Spleen (tissue), 11 donors: ENCODE measurements at regions not wholly inside any gene's neighbourhood (a gene's known extent, or its start where the extent isn't known, plus 50 kb on each side); places are given as distances from the start of the nearest gene placed in this dataset.

Source experiments
- DNase-seq: peaks from one replicate; pipeline ENCODE4 v3.0.0-alpha.2; 2020
- H3K27ac ChIP-seq, 8 donors: fragments of 200-600 bp; sonication (generic) in 7 of 8; 1 replicate in 4 of 8; 2 replicates in 4 of 8; pipeline versions ENCODE4 v1.5.0 to v1.8.0; 2016 to 2021; ENCODE audit warnings: inconsistent platforms in 4 of 8, mild to moderate bottlenecking in 4 of 8, moderate library complexity in 1 of 8
- H3K27me3 ChIP-seq, 7 donors: fragments of 200-600 bp; sonication (generic) in 6 of 7; replicated peaks in 1 of 7; 1 replicate in 4 of 7; 2 replicates in 3 of 7; pipeline versions ENCODE4 v1.5.0 to v1.8.0; 2016 to 2021; ENCODE audit warnings: inconsistent platforms in 3 of 7, mild to moderate bottlenecking in 1 of 7
- H3K36me3 ChIP-seq, 6 donors: fragments of 200-600 bp; sonication (generic) in 5 of 6; 1 replicate in 4 of 6; 2 replicates in 2 of 6; pipeline versions ENCODE4 v1.5.0 to v1.8.0; 2016 to 2021; ENCODE audit warnings: inconsistent platforms in 2 of 6
- H3K4me1 ChIP-seq, 6 donors: fragments of 200-600 bp; sonication (generic) in 5 of 6; 1 replicate in 3 of 6; 2 replicates in 3 of 6; pipeline versions ENCODE4 v1.5.0 to v1.8.0; 2016 to 2021; ENCODE audit warnings: inconsistent platforms in 3 of 6
- H3K4me3 ChIP-seq, 8 donors: fragments of 200-600 bp; sonication (generic) in 7 of 8; 1 replicate in 4 of 8; 2 replicates in 4 of 8; pipeline versions ENCODE4 v1.5.0 to v1.8.0; 2016 to 2021; ENCODE audit warnings: inconsistent platforms in 4 of 8, mild to moderate bottlenecking in 4 of 8, moderate library complexity in 2 of 8
- H3K9me3 ChIP-seq, 8 donors: fragments of 200-600 bp; sonication (generic) in 7 of 8; 1 replicate in 4 of 8; 2 replicates in 4 of 8; pipeline versions ENCODE4 v1.5.0 to v1.8.0; 2016 to 2021; ENCODE audit warnings: inconsistent platforms in 4 of 8
- CTCF ChIP-seq, 11 experiments: fragments of 200-600 bp in 7 of 11; fragments of 450-650 bp in 4 of 11; sonication (generic) in 4 of 11; IDR thresholded peaks in 8 of 11; conservative IDR thresholded peaks in 3 of 11; 1 replicate in 7 of 11; 2 replicates in 4 of 11; pipeline versions ENCODE4 v1.4.0 to v1.8.0; 2016 to 2021; ENCODE audit warnings: antibody characterized with exemption in 11 of 11, inconsistent platforms in 4 of 11, mild to moderate bottlenecking in 1 of 11
- POLR2A ChIP-seq, 3 donors: fragments of 450-650 bp; IDR thresholded peaks; one replicate each; pipeline ENCODE4 v1.5.1; 2017; ENCODE audit warnings: antibody characterized with exemption in 3 of 3, mild to moderate bottlenecking in 1 of 3
- POLR2AphosphoS5 ChIP-seq, 3 donors: sonication (generic); formaldehyde crosslinking; IDR thresholded peaks; one replicate each; pipeline ENCODE4 v1.5.1; 2017; ENCODE audit warnings: antibody characterized with exemption in 3 of 3
- WGBS, 5 donors: extraction: QIAGEN DNeasy Blood & Tissue Kit in 3 of 5; methylation state at CpG; one replicate each; pipeline versions ENCODE4 v1.1.5 to v1.1.7; 2013 to 2018; 5-methylcytosine and 5-hydroxymethylcytosine counted together
- intact Hi-C: fragments of 100-400 bp; cut with DNase I; formaldehyde crosslinking; loops from one replicate; pipeline ENCODE4 v1.15.0; 2023; ENCODE audit warnings: low total_unique reads
- donor health status: healthy with polysubstance abuse.
- donor health status: DM: no; HTN: no; CAD: no; lungs with moderate emphysema.
- donor health status: DM: no; HTN: no; CAD: no.
- donor health status: Bipolar disorder and iron deficiency.
- donor health status: healthy.
- donor health status: DM: no; HTN: no; CAD: no.
- donor health status: DM: yes; HTN: yes; CAD: no.

GRCh38 chr20:51175724-51176123 lies 152.8 kb upstream of the KCNG1 start:
- Histone ChIP-seq H3K27me3 (peaks cover 0 to 28% (median 0%) of the 10 kb centered on the region in 7 donors), H3K4me1 (no peaks in the 10 kb centered on the region), H3K4me3 (no peak overlapping the region), H3K36me3 (no peaks in the 10 kb centered on the region), H3K27ac (no peak overlapping the region), H3K9me3 (no peaks in the 10 kb centered on the region)
- no peak for DNase-seq
- intact Hi-C loops = no loop called here
- TF ChIP-seq POLR2AphosphoS5 (IDR thresholded peaks at IDR 0.05) (no peak), POLR2A (IDR thresholded peaks at IDR 0.05) (no peak), CTCF (IDR thresholded peaks at IDR 0.05 in 8 of 11, conservative IDR thresholded peaks at IDR 0.05 in 3 of 11) (no peak)
- WGBS, 5 donors = 82 to 92% (median 85%) methylated on average over 5 of the region's 5 CpGs

GRCh38 chr20:51175156-51175555 lies 152.2 kb upstream of the KCNG1 start:
- WGBS, 5 donors = 82 to 93% (median 86%) methylated on average over 10 of the region's 10 CpGs
- Histone ChIP-seq H3K27me3 (peaks cover 0 to 24% (median 0%) of the 10 kb centered on the region in 7 donors), H3K36me3 (no peaks in the 10 kb centered on the region), H3K4me3 (no peak overlapping the region), H3K27ac (no peak overlapping the region), H3K4me1 (no peaks in the 10 kb centered on the region), H3K9me3 (no peaks in the 10 kb centered on the region)
- intact Hi-C loops = no loop called here
- no peak for DNase-seq
- TF ChIP-seq POLR2AphosphoS5 (IDR thresholded peaks at IDR 0.05) = no peak
- TF ChIP-seq CTCF (IDR thresholded peaks at IDR 0.05 in 8 of 11, conservative IDR thresholded peaks at IDR 0.05 in 3 of 11) = no peak
- TF ChIP-seq POLR2A (IDR thresholded peaks at IDR 0.05) = no peak

- H3K4me1 ChIP-seq = no peaks in the 10 kb centered on the region
- H3K27me3 ChIP-seq = peaks cover 0 to 19% (median 0%) of the 10 kb centered on the region in 7 donors
- no peak for DNase-seq
- intact Hi-C loops = no loop called here
- no peak overlapping the region for H3K27ac ChIP-seq
- WGBS, 5 donors = 61 to 84% (median 76%) methylated on average over 2 of the region's 2 CpGs
- H3K4me3 ChIP-seq = no peak overlapping the region
- TF ChIP-seq CTCF (IDR thresholded peaks at IDR 0.05 in 8 of 11, conservative IDR thresholded peaks at IDR 0.05 in 3 of 11) (no peak), POLR2AphosphoS5 (IDR thresholded peaks at IDR 0.05) (no peak), POLR2A (IDR thresholded peaks at IDR 0.05) (no peak)
- no peaks in the 10 kb centered on the region for H3K36me3 ChIP-seq
- peaks cover 0 to 4% (median 0%) of the 10 kb centered on the region in 8 donors for H3K9me3 ChIP-seq
These were observed 151.6 kb upstream of the KCNG1 start for GRCh38 chr20:51174536-51174935.

- Histone ChIP-seq H3K4me3 (no peak overlapping the region), H3K9me3 (peaks cover 0 to 7% (median 0%) of the 10 kb centered on the region in 8 donors), H3K27ac (no peak overlapping the region), H3K36me3 (no peaks in the 10 kb centered on the region), H3K27me3 (peaks cover 0 to 19% (median 0%) of the 10 kb centered on the region in 7 donors), H3K4me1 (no peaks in the 10 kb centered on the region)
- 76 to 86% (median 82%) methylated on average over 6 of the region's 6 CpGs for WGBS, 5 donors
- TF ChIP-seq CTCF (IDR thresholded peaks at IDR 0.05 in 8 of 11, conservative IDR thresholded peaks at IDR 0.05 in 3 of 11) = no peak
- TF ChIP-seq POLR2A (IDR thresholded peaks at IDR 0.05) = no peak
- no peak for TF ChIP-seq POLR2AphosphoS5 (IDR thresholded peaks at IDR 0.05)
- intact Hi-C loops = no loop called here
- no peak for DNase-seq
These were observed 149.9 kb upstream of the KCNG1 start for GRCh38 chr20:51172558-51173428.
